ENCODE measurements at regions not wholly inside any gene's neighbourhood (a gene's known extent, or its start where the extent isn't known, plus 50 kb on each side); places are given as distances from the start of the nearest gene placed in this dataset.
"Not testable (repeated sequence)": the region's sequence is repeated elsewhere in the genome, so short reads cannot be mapped to it uniquely, and the experiment has no call there.

GRCh38 chr11:90349731-90350130, 126.9 kb upstream of the CHORDC1 start:
- intact Hi-C loops (cut with micrococcal nuclease), result no loop called here

GRCh38 chr11:90344546-90344945, 121.7 kb upstream of the CHORDC1 start:
- intact Hi-C loops (cut with micrococcal nuclease), result no loop called here

- intact Hi-C loops (cut with micrococcal nuclease), result no loop called here
Observed at GRCh38 chr11:90343673-90344072, 120.8 kb upstream of the CHORDC1 start.

- intact Hi-C loops (cut with micrococcal nuclease), result no loop called here
Observed at GRCh38 chr11:90341986-90342385, 119.1 kb upstream of the CHORDC1 start.

GRCh38 chr11:90332415-90332814, 109.6 kb upstream of the CHORDC1 start:
- intact Hi-C loops (cut with micrococcal nuclease), result no loop called here

- intact Hi-C loops (cut with micrococcal nuclease), result no loop called here
Observed at GRCh38 chr11:90330632-90331031, 107.8 kb upstream of the CHORDC1 start.

GRCh38 chr11:90329043-90329442, 106.2 kb upstream of the CHORDC1 start:
- intact Hi-C loops (cut with micrococcal nuclease), result no loop called here

- intact Hi-C loops (cut with micrococcal nuclease), result no loop called here
Observed at GRCh38 chr11:90326647-90327046, 103.8 kb upstream of the CHORDC1 start.

- intact Hi-C loops (cut with micrococcal nuclease), result no loop called here
Observed at GRCh38 chr11:90323289-90323688, 100.4 kb upstream of the CHORDC1 start.

- intact Hi-C loops (cut with micrococcal nuclease), result no loop called here
Observed at GRCh38 chr11:90321018-90321417, 98.2 kb upstream of the CHORDC1 start.

- intact Hi-C loops (cut with micrococcal nuclease), result no loop called here
Observed at GRCh38 chr11:90318651-90319050, 95.8 kb upstream of the CHORDC1 start.

- intact Hi-C loops (cut with micrococcal nuclease), result no loop called here
Observed at GRCh38 chr11:90310210-90310609, 87.4 kb upstream of the CHORDC1 start.

- intact Hi-C loops (cut with micrococcal nuclease), result no loop called here
Observed at GRCh38 chr11:90309693-90310092, 86.8 kb upstream of the CHORDC1 start.

- intact Hi-C loops (cut with micrococcal nuclease), result no loop called here
Observed at GRCh38 chr11:90294526-90294925, 71.7 kb upstream of the CHORDC1 start.

GRCh38 chr11:90294091-90294490, 71.2 kb upstream of the CHORDC1 start:
- intact Hi-C loops (cut with micrococcal nuclease), result no loop called here

- intact Hi-C loops (cut with micrococcal nuclease), result loop anchor here (2.0 to 5.0 kb wide), 2 partner anchors 169 to 960 kb away; no protein-coding TSS in a partner anchor
Observed at GRCh38 chr11:90288212-90288821, 65.5 kb upstream of the CHORDC1 start.

GRCh38 chr11:90286640-90287039, 63.8 kb upstream of the CHORDC1 start:
- intact Hi-C loops (cut with micrococcal nuclease), result loop anchor here (5.0 kb wide), 1 partner anchor 171 kb away; no protein-coding TSS in a partner anchor

- intact Hi-C loops (cut with micrococcal nuclease), result no loop called here
Observed at GRCh38 chr11:90284171-90284570, 61.3 kb upstream of the CHORDC1 start.

- intact Hi-C loops (cut with micrococcal nuclease), result not testable (repeated sequence)
Observed at GRCh38 chr11:90282551-90283071, 59.8 kb upstream of the CHORDC1 start.

GRCh38 chr11:90274362-90274761, 51.5 kb upstream of the CHORDC1 start:
- intact Hi-C loops (cut with micrococcal nuclease), result no loop called here
